GM23338 (cell line): ENCODE measurements at regions not wholly inside any gene's neighbourhood (a gene's known extent, or its start where the extent isn't known, plus 50 kb on each side); places are given as distances from the start of the nearest gene placed in this dataset.

Source experiments
- ATAC-seq: fragments of 200-7000 bp; cut with Tn5 transposase; 3 replicates; pipeline ENCODE4 v1.9.1; 2020
- DNase-seq: peaks from one replicate; pipeline ENCODE4 v3.0.0-alpha.2; 2015; ENCODE audit warnings: low spot score
- H2AFZ ChIP-seq: fragments of 200-600 bp; sonication (generic); 2 replicates; pipeline ENCODE4 v1.8.0; 2016; ENCODE audit warnings: antibody characterized with exemption, mild to moderate bottlenecking, moderate library complexity
- H3F3A ChIP-seq: fragments of 200-600 bp; sonication (generic); replicated peaks from 2 replicates; pipeline ENCODE4 v1.8.0; 2017; ENCODE audit warnings: antibody characterized with exemption, mixed run types, low read depth
- H3K27ac ChIP-seq: fragments of 200-600 bp; sonication (generic); 2 replicates; pipeline ENCODE4 v1.6.1; 2016; ENCODE audit warnings: low read depth
- H3K27me3 ChIP-seq: fragments of 200-600 bp; sonication (generic); 2 replicates; pipeline ENCODE4 v1.8.0; 2016; ENCODE audit warnings: mild to moderate bottlenecking, mixed run types, moderate library complexity; ENCODE audit not compliant: insufficient read depth
- H3K36me3 ChIP-seq: fragments of 200-600 bp; sonication (generic); 2 replicates; pipeline ENCODE4 v1.8.0; 2016; ENCODE audit warnings: mild to moderate bottlenecking; ENCODE audit not compliant: insufficient read depth
- H3K4me1 ChIP-seq: fragments of 200-600 bp; sonication (generic); 2 replicates; pipeline ENCODE4 v1.8.0; 2016; ENCODE audit warnings: mild to moderate bottlenecking, moderate library complexity; ENCODE audit not compliant: insufficient read depth
- H3K4me2 ChIP-seq: fragments of 200-600 bp; sonication (generic); 2 replicates; pipeline ENCODE4 v1.7.1; 2017; ENCODE audit warnings: mixed run types
- H3K4me3 ChIP-seq: fragments of 200-600 bp; sonication (generic); 2 replicates; pipeline ENCODE4 v1.6.1; 2016; ENCODE audit warnings: mixed run types
- H3K79me2 ChIP-seq: fragments of 200-600 bp; sonication (generic); replicated peaks from 2 replicates; pipeline ENCODE4 v1.8.0; 2017; ENCODE audit warnings: mild to moderate bottlenecking; ENCODE audit not compliant: insufficient read depth
- H3K9me2 ChIP-seq: fragments of 200-600 bp; sonication (generic); 2 replicates; pipeline ENCODE4 v1.8.0; 2017; ENCODE audit not compliant: insufficient read depth
- H4K20me1 ChIP-seq: fragments of 200-600 bp; sonication (generic); replicated peaks from 2 replicates; pipeline ENCODE4 v1.8.0; 2017; ENCODE audit warnings: mild to moderate bottlenecking; ENCODE audit not compliant: insufficient read depth
- H3K27ac Mint-ChIP-seq: 2 replicates; pipeline ENCODE4 v1.8.0; 2020; ENCODE audit warnings: inconsistent platforms, mild to moderate bottlenecking, moderate library complexity, mixed read lengths
- H3K27me3 Mint-ChIP-seq: 3 replicates; pipeline ENCODE4 v1.8.0; 2022; ENCODE audit warnings: low read depth, mild to moderate bottlenecking, moderate library complexity, mixed read lengths, inconsistent platforms; ENCODE audit not compliant: insufficient read depth, poor library complexity
- H3K36me3 Mint-ChIP-seq: 3 replicates; pipeline ENCODE4 v1.8.0; 2021; ENCODE audit warnings: low read depth, mild to moderate bottlenecking, inconsistent platforms, moderate library complexity, mixed read lengths
- H3K4me1 Mint-ChIP-seq: 3 replicates; pipeline ENCODE4 v1.8.0; 2020; ENCODE audit warnings: mild to moderate bottlenecking, inconsistent platforms, mixed read lengths
- H3K4me3 Mint-ChIP-seq: 3 replicates; pipeline ENCODE4 v1.8.0; 2021; ENCODE audit warnings: moderate library complexity, mild to moderate bottlenecking, inconsistent platforms, mixed read lengths
- H3K9me3 Mint-ChIP-seq: 3 replicates; pipeline ENCODE4 v1.8.0; 2020; ENCODE audit warnings: moderate library complexity, mild to moderate bottlenecking, inconsistent platforms, mixed read lengths
- CREB1 ChIP-seq: fragments of 250-450 bp; sonication (Bioruptor Pico); IDR thresholded peaks from 2 replicates; pipeline ENCODE4 v1.5.0; 2020; ENCODE audit warnings: low read depth, mild to moderate bottlenecking, moderate library complexity
- EZH2 ChIP-seq: fragments of 200-600 bp; sonication (generic); IDR thresholded peaks from one replicate; pipeline ENCODE4 v1.8.0; 2017; ENCODE audit warnings: antibody characterized with exemption, mild to moderate bottlenecking, low read depth; ENCODE audit not compliant: unreplicated experiment
- EZH2phosphoT487 ChIP-seq: fragments of 200-600 bp; sonication (generic); IDR thresholded peaks from one replicate; pipeline ENCODE4 v1.8.1; 2018; ENCODE audit warnings: antibody characterized with exemption; ENCODE audit not compliant: unreplicated experiment
- JUNB ChIP-seq: IDR thresholded peaks from one replicate; pipeline ENCODE4 v1.6.1; 2016; ENCODE audit warnings: antibody characterized with exemption; ENCODE audit not compliant: unreplicated experiment
- NANOG ChIP-seq: IDR thresholded peaks from 2 replicates; pipeline ENCODE4 v1.6.1; 2016; ENCODE audit warnings: antibody characterized with exemption, borderline replicate concordance
- POLR2AphosphoS5 ChIP-seq: IDR thresholded peaks from 2 replicates; pipeline ENCODE4 v1.6.1; 2016; ENCODE audit warnings: antibody characterized with exemption, low read depth
- STAT1 ChIP-seq: IDR thresholded peaks from one replicate; pipeline ENCODE4 v1.6.1; 2016; ENCODE audit warnings: antibody characterized with exemption; ENCODE audit not compliant: unreplicated experiment
- ZNF114 ChIP-seq: fragments of 250-450 bp; sonication (Bioruptor Pico); IDR thresholded peaks from 2 replicates; pipeline ENCODE4 v1.5.0; 2020; ENCODE audit warnings: mild to moderate bottlenecking, moderate library complexity
- ZNF331 ChIP-seq: fragments of 250-450 bp; sonication (Bioruptor Pico); IDR thresholded peaks from 2 replicates; pipeline ENCODE4 v1.5.0; 2020; ENCODE audit warnings: low read depth, mild to moderate bottlenecking, moderate library complexity
- TF ChIP-seq, protein P1 (sequence below): IDR thresholded peaks from 2 replicates; pipeline ENCODE4 v1.6.1; 2016; ENCODE audit warnings: antibody characterized with exemption
- TF ChIP-seq, protein P2 (sequence below): fragments of 250-450 bp; sonication (Bioruptor Pico); IDR thresholded peaks from 2 replicates; pipeline ENCODE4 v1.5.0; 2020; ENCODE audit warnings: mild to moderate bottlenecking, moderate library complexity
- TF ChIP-seq, protein P3 (sequence below), 2 experiments: fragments of 200-600 bp in 1 of 2; sonication (generic) in 1 of 2; conservative IDR thresholded peaks; 2 replicates each; pipeline versions ENCODE4 v1.5.1 to v1.6.1; 2016 to 2017; ENCODE audit warnings: antibody characterized with exemption in 2 of 2, low read depth in 2 of 2, mild to moderate bottlenecking in 2 of 2, moderate library complexity in 1 of 2

DNA sequence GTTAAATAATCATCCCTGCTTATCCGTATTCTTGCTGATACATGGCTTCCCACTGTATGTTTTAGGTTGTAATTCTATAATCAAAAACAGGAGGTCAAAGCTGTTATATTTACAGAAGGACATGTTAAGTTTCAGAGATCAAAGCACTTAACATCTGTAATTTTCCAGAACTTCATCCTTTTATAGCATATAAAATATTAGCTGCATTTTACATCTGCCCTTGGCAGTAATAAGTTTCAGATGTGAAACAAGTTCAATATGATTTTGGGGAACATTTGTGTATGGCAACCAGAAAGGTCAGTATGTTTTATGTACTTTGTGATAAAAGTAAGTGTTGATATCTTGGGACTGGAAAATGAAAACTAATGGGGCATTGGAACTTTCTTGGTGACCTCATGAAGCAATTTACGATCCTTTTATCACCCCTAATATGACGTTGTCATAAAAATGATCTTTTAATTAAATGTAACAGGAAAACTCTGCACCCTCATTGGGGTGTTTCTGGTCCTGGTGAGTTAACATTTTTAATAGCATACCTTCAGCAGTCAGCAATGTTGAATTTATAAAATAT, 449.6 kb downstream of the GPATCH2 start:
- Mint-ChIP-seq H3K9me3 (no peaks in the 10 kb centered on the region), H3K36me3 (no peaks in the 10 kb centered on the region), H3K4me3 (no peak overlapping the region), H3K27ac (no peak overlapping the region), H3K27me3 (peaks cover 4% of the 10 kb centered on the region), H3K4me1 (no peaks in the 10 kb centered on the region)
- Histone ChIP-seq H4K20me1 (no peaks in the 10 kb centered on the region), H3K27me3 (no peaks in the 10 kb centered on the region), H3K79me2 (no peaks in the 10 kb centered on the region), H3K4me3 (no peak overlapping the region), H3K27ac (no peak overlapping the region), H3K9me2 (no peaks in the 10 kb centered on the region; the same call in 1 of the 2 replicates), H3F3A (no peaks in the 10 kb centered on the region), H3K4me2 (no peak overlapping the region), H3K36me3 (no peaks in the 10 kb centered on the region), H3K4me1 (no peaks in the 10 kb centered on the region), H2AFZ (no peak overlapping the region)
- no peak for ATAC-seq
- TF ChIP-seq, protein P1, sequence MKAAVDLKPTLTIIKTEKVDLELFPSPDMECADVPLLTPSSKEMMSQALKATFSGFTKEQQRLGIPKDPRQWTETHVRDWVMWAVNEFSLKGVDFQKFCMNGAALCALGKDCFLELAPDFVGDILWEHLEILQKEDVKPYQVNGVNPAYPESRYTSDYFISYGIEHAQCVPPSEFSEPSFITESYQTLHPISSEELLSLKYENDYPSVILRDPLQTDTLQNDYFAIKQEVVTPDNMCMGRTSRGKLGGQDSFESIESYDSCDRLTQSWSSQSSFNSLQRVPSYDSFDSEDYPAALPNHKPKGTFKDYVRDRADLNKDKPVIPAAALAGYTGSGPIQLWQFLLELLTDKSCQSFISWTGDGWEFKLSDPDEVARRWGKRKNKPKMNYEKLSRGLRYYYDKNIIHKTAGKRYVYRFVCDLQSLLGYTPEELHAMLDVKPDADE: no peak
- TF ChIP-seq ZNF331: no peak
- TF ChIP-seq POLR2AphosphoS5: no peak
- no peak for TF ChIP-seq STAT1
- TF ChIP-seq CREB1 (CRISPR knock-in tag): no peak
- no peak for DNase-seq

DNA sequence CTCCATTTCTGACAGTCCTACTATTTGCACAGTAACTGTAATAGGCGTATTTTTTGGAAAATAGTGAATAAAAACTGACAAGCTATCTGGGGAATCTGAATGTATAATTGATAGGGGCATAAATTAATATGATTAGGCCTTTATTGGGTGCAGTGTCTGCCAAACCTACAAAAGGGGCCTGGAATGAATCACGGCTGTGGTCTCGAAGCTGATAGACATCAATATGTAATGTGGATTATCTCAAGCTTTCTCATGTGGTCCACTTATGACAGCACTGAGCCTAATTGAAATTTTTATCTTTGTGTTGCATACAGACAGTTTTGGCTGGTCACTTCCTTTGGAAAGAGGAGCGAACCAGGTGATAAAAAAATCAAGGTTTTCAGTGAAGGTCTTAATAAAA, 450.4 kb downstream of the GPATCH2 start:
- Histone ChIP-seq H3K27me3 (no peaks in the 10 kb centered on the region), H3K4me1 (no peaks in the 10 kb centered on the region), H4K20me1 (no peaks in the 10 kb centered on the region), H2AFZ (no peak overlapping the region), H3K9me2 (no peaks in the 10 kb centered on the region; the same call in 1 of the 2 replicates), H3K79me2 (no peaks in the 10 kb centered on the region), H3K36me3 (no peaks in the 10 kb centered on the region), H3K4me3 (no peak overlapping the region), H3K27ac (no peak overlapping the region), H3F3A (no peaks in the 10 kb centered on the region), H3K4me2 (no peak overlapping the region)
- Mint-ChIP-seq H3K4me1 (no peaks in the 10 kb centered on the region), H3K9me3 (no peaks in the 10 kb centered on the region), H3K4me3 (no peak overlapping the region), H3K27ac (no peak overlapping the region), H3K36me3 (no peaks in the 10 kb centered on the region), H3K27me3 (peaks cover 4% of the 10 kb centered on the region)
- ATAC-seq: no peak
- no peak for DNase-seq
- TF ChIP-seq ZNF331 (no peak), STAT1 (no peak), ZNF114 (CRISPR knock-in tag) (no peak), JUNB (no peak), EZH2phosphoT487 (no peak), NANOG (no peak), EZH2 (no peak), POLR2AphosphoS5 (no peak), CREB1 (CRISPR knock-in tag) (no peak)
- TF ChIP-seq, protein P1: no peak
- TF ChIP-seq, protein P2, sequence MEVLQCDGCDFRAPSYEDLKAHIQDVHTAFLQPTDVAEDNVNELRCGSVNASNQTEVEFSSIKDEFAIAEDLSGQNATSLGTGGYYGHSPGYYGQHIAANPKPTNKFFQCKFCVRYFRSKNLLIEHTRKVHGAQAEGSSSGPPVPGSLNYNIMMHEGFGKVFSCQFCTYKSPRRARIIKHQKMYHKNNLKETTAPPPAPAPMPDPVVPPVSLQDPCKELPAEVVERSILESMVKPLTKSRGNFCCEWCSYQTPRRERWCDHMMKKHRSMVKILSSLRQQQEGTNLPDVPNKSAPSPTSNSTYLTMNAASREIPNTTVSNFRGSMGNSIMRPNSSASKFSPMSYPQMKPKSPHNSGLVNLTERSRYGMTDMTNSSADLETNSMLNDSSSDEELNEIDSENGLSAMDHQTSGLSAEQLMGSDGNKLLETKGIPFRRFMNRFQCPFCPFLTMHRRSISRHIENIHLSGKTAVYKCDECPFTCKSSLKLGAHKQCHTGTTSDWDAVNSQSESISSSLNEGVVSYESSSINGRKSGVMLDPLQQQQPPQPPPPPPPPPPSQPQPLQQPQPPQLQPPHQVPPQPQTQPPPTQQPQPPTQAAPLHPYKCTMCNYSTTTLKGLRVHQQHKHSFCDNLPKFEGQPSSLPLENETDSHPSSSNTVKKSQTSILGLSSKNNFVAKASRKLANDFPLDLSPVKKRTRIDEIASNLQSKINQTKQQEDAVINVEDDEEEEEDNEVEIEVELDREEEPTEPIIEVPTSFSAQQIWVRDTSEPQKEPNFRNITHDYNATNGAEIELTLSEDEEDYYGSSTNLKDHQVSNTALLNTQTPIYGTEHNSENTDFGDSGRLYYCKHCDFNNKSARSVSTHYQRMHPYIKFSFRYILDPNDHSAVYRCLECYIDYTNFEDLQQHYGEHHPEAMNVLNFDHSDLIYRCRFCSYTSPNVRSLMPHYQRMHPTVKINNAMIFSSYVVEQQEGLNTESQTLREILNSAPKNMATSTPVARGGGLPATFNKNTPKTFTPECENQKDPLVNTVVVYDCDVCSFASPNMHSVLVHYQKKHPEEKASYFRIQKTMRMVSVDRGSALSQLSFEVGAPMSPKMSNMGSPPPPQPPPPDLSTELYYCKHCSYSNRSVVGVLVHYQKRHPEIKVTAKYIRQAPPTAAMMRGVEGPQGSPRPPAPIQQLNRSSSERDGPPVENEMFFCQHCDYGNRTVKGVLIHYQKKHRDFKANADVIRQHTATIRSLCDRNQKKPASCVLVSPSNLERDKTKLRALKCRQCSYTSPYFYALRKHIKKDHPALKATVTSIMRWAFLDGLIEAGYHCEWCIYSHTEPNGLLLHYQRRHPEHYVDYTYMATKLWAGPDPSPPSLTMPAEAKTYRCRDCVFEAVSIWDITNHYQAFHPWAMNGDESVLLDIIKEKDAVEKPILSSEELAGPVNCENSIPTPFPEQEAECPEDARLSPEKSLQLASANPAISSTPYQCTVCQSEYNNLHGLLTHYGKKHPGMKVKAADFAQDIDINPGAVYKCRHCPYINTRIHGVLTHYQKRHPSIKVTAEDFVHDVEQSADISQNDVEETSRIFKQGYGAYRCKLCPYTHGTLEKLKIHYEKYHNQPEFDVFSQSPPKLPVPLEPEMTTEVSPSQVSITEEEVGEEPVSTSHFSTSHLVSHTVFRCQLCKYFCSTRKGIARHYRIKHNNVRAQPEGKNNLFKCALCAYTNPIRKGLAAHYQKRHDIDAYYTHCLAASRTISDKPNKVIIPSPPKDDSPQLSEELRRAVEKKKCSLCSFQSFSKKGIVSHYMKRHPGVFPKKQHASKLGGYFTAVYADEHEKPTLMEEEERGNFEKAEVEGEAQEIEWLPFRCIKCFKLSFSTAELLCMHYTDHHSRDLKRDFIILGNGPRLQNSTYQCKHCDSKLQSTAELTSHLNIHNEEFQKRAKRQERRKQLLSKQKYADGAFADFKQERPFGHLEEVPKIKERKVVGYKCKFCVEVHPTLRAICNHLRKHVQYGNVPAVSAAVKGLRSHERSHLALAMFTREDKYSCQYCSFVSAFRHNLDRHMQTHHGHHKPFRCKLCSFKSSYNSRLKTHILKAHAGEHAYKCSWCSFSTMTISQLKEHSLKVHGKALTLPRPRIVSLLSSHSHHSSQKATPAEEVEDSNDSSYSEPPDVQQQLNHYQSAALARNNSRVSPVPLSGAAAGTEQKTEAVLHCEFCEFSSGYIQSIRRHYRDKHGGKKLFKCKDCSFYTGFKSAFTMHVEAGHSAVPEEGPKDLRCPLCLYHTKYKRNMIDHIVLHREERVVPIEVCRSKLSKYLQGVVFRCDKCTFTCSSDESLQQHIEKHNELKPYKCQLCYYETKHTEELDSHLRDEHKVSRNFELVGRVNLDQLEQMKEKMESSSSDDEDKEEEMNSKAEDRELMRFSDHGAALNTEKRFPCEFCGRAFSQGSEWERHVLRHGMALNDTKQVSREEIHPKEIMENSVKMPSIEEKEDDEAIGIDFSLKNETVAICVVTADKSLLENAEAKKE: no peak
- TF ChIP-seq, protein P3, sequence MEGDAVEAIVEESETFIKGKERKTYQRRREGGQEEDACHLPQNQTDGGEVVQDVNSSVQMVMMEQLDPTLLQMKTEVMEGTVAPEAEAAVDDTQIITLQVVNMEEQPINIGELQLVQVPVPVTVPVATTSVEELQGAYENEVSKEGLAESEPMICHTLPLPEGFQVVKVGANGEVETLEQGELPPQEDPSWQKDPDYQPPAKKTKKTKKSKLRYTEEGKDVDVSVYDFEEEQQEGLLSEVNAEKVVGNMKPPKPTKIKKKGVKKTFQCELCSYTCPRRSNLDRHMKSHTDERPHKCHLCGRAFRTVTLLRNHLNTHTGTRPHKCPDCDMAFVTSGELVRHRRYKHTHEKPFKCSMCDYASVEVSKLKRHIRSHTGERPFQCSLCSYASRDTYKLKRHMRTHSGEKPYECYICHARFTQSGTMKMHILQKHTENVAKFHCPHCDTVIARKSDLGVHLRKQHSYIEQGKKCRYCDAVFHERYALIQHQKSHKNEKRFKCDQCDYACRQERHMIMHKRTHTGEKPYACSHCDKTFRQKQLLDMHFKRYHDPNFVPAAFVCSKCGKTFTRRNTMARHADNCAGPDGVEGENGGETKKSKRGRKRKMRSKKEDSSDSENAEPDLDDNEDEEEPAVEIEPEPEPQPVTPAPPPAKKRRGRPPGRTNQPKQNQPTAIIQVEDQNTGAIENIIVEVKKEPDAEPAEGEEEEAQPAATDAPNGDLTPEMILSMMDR (conservative IDR thresholded peaks at IDR 0.05; ENCODE audit: low read depth in 2 of 2): no peak
